HG02798 (cell line): ENCODE measurements at regions not wholly inside any gene's neighbourhood (a gene's known extent, or its start where the extent isn't known, plus 50 kb on each side); places are given as distances from the start of the nearest gene placed in this dataset.
A peak's percentile ranks its signal among the peaks of the same experiment; 100 is the strongest.

ENCODE experiments used
- ATAC-seq: cut with Tn5 transposase; IDR thresholded peaks from one replicate; pipeline ENCODE4 v1.9.1; 2021; ENCODE audit warnings: mild to moderate bottlenecking; ENCODE audit not compliant: unreplicated experiment, poor library complexity

DNA sequence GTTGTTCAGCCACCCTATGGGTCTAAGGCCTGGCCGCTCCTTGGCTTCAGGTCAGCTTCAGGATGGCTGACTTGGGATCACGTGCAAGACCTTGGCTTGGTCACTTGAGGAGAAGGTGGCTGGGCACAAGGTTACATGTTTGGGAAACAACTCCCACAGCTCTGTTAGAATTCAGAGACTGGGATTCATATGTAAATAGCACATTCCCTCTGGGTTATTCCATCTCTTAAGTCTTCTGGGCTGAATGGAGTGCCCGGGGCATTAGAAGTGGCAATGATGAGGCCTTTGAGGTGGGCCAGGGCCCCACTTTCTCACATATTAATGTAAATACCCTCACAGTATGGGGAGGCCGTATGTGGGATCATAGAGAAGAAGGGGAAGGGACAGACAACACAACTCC, 150.9 kb downstream of the EFNB2 start:
- no peak for ATAC-seq

DNA sequence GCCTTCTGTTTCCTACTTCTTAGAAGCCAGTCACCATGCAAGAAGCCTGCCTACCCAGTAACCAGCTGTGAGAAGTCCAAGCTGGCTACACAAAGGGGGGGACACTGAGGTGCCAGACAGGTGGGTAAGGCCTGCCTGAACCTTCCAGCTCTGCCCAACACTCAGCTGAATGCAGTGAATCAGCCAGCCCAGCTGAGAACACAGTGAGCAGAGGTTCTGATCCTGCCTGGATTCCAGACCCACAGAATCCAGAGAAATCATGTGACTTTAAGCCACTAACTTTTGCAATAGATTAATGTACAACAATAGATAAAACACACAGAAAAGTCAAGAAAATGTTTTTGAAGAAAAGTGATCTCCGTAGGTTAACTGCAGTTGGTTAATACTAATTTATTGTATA, 151.7 kb downstream of the EFNB2 start:
- no peak for ATAC-seq

DNA sequence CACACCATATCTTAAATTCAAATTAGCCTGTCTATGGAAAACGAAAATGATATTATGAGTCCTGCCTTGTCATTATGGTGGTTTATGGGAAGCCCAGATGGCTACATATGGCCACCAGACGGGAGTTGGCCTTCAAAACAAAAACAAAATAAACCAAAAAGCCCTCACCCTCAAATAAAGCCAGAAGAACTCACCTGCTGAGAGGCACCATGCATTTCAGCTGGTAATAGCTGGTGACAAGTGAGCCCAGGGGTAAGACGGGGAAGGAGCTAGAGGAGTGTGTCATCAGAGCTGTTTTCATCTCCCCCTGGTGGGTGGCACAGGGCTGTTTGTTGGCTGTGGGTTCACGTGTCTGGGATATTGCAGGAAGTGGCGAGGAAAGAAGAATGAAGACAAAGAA, 152.9 kb downstream of the EFNB2 start:
- ATAC-seq = no peak

DNA sequence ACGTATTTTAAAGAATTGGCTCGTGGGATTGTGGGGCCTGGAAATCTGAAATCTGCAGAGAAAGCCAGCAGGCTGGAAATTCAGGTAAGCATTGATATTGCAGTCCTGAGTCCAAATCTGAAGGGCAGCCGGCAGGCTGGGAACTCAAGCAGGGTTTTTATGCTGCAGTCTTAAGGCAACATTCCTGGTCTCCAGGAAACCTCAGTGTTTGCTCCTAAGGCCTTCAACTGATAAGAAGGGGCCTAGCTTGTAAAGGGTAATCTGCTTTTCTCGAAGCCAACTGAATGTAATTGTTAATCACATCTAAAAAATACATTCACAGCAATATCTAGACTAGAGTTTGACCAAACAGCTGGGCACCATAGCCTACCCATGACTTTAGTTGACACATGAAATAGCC, 154.4 kb downstream of the EFNB2 start:
- ATAC-seq = no peak

DNA sequence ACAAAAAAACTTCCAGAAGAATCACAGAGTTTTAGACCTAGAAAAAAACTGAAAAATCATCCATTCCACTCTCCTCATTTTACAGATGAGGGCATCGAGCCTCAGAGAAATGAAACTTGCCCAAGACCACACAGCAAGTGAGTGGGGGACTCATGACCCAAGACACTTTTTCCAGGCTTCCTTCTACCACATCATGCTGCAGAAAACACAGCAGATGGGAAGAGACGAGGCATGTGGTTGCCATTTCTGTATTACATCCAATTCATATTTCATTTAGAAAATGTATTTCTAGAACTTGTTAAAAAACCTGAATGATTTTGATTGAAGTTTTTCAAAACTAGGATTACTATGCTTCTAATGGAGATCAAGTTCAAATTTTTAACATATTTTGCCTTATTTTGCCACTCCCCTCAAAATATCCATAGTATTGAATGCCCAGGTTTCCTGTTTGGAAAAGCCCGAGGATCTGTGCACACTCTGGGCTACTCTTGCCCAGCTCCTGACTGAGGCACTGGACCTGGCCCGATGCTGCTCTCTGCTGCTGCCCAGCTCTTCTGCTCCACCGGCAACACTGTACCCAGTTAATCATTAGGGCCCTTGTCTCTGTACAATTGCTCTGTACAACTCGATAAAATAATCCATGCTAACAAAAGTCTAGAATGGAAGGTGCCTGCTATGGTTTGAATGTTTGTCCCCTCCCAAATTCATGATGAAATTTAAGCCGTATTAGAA, 157.4 kb downstream of the EFNB2 start:
- ATAC-seq = no peak

DNA sequence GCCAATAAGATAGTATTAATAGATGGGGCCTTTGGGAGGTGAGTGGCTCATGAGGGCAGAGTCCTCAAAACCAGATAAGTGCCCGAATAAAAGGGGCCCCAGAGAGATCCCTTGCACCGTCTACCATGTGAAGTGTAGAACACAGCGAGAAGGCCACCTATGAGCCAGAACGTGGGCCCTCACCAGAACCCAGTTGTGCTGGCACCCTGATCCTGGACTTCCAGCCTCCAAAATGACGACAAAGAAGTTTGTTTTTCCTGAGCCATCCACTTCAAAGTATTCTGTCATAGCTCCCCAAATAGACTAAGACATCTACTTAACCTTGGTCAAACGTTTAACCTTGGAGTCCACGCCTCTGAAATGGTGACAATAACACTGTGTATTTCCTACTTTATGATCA, 158.1 kb downstream of the EFNB2 start:
- no peak for ATAC-seq

DNA sequence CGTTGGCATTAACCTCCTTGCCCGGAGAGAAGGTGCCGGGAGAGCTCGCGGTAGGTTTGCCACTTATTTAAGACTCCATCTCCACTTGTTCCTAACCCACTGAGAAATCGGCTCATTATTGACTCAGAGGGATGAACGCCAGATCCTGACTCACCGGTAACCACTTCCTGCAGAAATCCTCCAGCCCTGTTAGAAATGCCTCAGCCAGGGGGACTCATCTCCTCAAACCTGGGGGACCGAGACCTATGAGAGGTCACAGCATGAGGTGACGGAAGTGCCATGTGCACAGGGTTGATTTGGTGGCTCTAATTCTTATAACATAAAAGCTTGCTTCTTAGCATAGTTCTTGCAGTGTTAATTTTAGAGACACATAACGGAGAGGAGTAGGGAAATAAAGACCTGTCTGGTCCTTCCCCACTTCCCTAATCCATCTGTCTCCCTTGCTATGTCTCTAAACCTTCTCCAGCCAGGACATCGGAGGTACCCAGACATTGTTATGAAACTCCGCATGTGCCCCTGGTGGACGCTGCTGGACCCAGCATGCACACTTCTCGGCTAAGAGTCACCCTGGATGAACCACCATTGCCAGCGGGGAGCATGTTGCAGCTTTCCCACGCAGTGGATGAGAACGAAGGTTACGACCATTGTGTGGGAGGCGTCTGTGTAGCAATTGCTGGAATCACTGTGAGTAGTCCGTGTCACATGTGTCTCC, 158.9 kb downstream of the EFNB2 start:
- no peak for ATAC-seq

DNA sequence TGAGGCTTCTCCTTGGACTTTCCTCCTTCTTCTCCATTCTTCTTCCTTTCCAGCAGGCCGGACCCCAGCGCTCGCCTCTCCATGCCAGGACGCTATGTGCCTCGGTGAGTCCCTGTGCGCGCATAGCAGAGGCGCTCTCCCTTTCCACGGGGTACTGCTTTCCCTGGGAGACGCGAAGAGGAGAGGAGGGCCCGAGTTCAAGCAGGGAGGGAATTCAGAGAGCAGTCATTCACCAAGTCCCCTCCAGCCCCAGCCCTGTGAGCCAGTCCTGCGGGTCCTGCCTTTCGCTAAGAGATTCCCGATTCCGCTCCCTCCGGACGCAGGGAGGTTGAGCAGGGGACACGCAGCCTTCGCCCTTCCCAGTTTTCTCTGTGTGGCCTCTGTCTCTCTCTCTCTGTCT, 160.4 kb downstream of the EFNB2 start:
- ATAC-seq = no peak

DNA sequence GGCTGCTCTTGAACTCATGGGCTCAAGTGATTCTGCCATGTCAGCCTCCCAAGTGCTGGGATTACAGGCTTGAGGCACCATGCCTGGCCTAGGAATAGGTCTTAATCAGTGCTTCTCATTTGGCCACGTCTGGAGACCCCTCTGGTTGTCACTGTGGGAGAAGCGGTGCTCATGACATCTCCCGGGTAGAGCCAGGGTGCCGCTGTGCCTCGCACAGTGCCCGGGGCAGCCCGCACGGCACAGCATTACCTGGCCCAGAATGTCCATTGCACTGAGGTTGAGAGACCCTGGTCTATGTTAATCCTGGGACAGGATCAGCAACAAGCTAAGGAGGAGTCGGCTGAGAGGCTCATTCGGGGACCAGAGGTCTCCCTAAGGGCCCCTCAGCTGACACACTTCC, 160.8 kb downstream of the EFNB2 start:
- no peak for ATAC-seq

DNA sequence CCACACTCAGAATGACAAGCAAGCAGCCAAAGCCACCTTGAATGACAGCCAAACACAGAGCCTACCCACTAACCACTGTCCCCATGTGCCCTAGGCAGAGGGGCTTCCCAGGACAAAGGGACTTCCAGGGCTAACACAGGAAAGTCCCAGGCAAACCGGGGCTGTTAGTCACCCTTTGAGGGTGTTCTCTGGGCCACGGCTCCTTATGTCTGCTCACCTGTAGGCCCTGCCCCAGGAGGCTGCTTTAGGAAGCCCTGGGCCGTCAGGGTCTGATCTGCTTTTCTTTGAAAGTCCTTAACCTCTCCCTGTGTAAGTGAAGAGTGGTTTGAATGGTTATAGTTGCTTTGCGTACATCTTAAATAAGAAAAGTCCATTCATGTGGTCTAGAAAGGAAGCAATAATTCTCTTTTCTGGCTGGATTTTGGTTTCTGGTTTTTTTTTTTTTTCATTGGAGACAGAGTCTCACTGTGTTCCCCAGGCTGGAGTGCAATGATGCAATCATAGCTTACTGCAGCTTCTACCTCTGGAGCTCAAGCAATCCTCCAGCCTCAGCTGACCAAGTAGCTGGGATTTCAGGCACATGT, 161.4 kb downstream of the EFNB2 start:
- peak; percentile 84 for ATAC-seq

DNA sequence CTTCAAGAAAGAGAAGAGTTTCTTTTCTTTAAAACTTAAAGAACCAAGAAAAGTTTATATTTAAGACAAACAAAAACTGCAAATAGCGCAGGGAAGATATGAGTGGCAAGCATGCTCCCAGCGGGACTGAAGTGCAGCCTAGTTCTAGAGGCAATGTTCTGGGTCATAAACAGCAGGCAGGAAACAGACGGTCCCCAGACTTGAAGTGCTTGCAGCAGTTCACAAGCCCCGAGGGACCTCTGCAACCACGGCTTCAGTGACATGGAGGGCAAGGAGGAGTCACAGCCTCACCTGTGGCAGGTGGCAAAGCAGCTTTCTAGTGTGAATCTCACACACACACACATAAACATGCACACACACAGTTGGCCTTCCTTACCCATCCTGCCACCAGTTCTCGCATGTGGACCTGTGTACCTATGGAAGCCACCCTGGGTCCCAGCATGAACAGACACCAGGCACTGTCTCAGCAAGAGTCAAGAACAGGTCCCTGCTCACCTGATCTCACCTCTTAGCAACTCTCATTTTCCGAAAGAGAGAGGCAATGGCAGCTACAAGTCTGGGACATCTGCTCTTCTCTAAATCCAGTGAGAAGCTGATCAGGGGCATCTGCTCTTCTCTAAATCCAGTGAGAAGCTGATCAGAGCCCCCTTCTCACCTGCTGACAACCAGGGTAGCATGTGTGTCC, 162.0 kb downstream of the EFNB2 start:
- peak; percentile 50 for ATAC-seq

DNA sequence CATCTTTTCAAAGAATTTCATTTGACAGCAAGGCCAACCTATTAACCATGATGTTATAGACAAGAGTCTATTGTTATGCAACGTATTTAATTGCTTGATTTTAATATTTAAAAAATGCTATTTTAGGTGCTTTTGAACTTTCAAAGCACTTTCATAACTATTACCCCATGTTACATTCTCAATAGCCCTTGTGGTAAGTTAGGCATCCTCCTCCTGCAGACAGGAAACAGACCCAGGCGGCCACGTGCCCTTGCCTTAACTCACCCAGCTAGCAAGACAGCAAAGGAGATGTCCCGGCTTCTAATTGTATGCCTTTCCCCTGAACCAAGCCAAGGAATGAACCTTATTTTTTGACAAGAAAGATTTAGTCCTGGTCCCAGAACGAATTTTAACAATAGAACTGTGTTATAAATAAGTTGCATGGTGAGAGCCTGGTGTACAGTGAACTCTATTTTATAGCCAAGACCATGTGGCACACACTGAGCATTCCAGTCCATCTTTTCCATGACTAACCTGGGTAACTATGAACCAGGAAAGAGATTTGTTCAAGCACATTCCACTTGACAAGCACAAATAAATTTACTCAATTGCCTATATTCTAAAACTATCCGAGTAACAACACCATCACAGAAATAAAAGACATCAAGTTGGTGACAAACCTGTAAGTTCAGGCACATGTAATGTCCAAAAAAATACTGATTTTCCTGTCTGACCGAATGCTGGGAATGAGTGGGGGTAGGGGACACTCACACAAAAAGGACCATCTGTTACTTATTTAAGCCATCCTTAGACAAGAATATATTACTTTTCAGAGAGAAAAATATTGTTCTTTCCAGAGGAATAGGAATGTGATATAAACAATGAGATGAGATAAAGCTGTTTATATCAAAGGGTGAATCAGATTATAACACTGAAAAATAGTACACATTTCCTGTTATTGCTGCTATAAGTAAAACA, 163.0 kb downstream of the EFNB2 start:
- peak; percentile 47 for ATAC-seq

DNA sequence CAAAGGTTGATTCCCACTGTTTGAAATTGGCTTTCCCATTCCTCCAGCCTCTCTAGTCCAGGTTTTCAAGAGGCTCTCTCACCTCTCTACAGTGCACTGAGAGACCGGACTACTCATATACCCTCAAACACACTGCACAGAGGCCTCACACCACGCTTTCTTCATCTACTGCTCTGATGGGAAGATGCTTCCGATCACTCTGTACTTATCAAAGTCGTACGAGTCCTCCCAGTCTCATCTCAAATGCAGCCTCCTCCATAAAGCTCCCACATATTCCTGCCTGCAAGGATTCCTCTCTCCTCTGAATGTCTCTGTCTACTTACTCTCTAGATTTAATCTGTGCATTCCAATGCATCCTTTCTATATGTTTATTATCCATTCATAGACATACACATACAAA, 164.4 kb downstream of the EFNB2 start:
- ATAC-seq = no peak

DNA sequence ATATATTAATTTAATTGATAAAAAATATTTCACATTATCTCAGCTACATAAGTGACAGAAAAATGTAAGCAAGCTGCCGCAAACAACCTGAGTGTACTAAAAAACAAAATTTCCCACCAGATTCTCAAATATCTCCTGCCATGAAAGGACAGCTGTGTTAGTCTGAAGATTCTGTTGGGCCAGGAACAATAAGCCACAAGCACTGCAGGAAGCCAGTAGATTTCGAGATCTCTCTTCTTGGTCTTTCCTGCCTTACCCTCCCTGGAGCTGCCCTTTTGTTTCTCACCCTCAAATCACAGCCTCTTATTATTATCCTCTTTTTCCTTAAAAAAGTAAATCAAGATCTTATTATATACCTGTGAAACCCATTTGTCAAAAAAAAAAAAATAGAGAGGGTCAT, 165.6 kb downstream of the EFNB2 start:
- no peak for ATAC-seq

DNA sequence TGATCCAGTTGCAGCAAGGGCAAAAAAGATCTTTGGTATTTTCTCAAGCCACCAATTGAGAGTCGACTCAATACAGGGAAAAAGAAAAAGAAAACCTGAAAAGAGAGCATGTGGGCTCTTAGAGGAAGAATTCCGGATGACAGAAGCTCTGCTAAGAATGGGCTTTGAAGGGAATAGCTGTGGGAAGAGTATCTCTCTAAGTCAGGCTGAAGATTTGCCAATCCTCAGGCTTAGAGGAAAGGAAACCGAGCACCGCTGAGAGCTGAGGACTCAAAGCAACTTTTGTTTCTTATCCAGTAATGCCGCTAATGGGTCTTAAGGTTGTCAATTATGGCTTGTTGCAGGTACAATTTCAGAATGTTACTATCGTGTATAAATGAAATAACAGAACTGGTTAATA, 166.4 kb downstream of the EFNB2 start:
- ATAC-seq = no peak

DNA sequence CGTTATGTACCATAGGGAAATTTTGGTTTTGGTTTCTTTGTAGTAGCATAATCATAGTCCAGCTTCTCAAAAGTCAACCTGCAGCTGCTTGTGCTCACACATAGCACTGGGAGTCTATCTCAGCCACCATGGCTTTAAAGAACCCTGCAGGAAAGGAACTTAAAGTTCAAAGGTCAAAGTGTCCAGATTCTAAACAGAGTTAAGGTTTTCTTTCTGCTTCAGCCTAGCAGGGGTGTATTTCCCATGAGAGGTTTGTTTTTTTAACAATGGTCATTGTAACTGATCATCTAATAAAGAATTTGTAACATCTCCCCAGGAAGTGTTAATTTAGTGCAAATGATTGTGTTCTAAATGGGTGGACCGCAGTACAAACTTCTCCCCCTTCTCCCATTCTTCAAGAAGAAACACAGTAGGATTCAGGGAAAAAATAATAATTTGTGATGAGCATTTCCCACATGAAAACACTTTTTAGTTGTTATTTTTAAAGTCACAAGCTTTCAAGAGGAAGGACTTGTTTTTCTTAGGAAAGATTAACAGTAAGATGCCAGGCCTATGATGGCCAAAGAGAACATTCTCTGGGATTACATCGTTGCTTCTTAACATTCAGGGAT, 168.0 kb downstream of the EFNB2 start:
- peak; percentile 69 for ATAC-seq

DNA sequence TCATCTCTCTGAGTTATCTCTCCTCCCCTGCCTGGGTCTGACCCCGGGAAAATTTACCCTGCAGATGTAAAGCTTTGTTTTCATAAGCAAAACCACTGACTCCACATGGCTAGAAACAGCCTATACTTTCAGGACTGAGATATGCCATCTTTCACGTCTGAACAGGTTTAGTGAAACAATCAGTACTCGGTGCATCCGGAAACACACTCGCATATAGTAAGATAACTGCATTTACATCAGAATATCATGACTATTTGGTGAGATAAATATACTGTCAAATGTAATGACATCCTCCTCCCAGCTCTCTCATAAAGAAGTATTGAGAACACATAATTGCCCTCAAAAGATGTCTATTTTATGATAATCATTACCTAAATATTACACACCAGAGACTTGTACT, 172.8 kb downstream of the EFNB2 start:
- no peak for ATAC-seq

DNA sequence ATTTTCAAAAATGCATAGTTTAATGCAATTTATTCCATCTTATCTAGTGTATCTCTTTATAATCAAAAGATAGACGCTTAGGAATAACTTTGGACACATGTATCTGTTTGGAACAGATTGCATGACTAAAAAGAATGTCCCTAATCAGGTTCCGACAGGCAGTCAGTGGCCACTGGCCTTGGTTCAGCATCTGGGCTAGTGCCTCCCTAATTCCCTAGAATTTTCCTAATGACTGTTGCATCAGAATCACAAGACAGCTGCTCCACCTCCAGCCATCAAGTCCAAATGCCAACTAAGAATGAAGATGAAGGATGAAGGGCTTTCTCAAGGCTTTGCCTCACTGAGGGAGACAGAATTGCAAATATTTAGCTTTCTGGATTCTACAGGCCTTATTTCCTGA, 173.8 kb downstream of the EFNB2 start:
- ATAC-seq = no peak

DNA sequence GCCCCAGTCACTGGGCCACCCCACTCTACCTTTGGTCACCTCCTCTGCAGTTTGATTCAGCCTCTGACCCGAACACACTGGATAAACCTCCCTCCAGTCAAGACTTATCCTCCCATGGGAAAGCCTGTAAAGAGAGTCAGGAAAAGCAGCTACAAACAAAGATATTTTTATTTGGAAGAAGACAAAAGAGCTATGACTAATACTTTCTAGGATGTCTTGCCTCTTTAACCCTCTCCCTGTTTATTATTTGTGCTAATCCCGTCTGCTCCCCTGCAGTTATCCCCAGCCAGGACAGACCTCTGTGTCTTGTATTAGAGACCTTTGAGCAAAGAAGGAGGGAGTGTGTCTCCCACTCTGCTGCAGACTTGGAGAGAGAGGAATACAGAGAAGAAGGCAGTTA, 178.3 kb downstream of the EFNB2 start:
- ATAC-seq = no peak

DNA sequence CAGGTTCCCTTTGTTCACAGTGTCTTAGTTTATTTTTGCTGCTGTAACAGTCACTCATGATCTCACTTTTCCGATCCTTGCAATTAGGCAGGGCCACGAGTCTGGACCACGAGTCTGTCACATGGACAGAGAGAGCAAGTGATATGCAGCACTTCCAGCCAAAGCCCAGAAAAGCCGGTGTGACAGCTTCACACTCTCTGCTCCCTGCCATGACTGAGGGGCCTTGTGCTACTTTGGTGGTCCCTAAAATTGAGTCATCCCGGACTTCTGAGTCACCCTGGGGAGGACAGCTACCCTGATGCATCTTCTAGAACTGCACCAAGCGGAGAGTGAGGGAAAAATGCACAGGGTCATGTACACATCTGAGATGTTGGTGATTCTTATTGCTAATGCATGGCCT, 179.6 kb downstream of the EFNB2 start:
- no peak for ATAC-seq
